NCI-H1436 treated with DMSO at 0.1 percent for 48 hours (cell line): ENCODE measurements at regions not wholly inside any gene's neighbourhood (a gene's known extent, or its start where the extent isn't known, plus 50 kb on each side); places are given as distances from the start of the nearest gene placed in this dataset.
A peak's percentile ranks its signal among the peaks of the same experiment; 100 is the strongest.
"Not testable (repeated sequence)": the region's sequence is repeated elsewhere in the genome, so short reads cannot be mapped to it uniquely, and the experiment has no call there.

Experiments
- DNase-seq: peaks from one replicate; lab custom pipeline; 2025; lab: John Stamatoyannopoulos, UW

GRCh38 chr13:54394908-54395307 is 1366.3 kb downstream of the OLFM4 start:
- no peak for DNase-seq

- no peak for DNase-seq
Observed at GRCh38 chr13:54402495-54402894, 1373.9 kb downstream of the OLFM4 start.

GRCh38 chr13:54415753-54416366 is 1387.2 kb downstream of the OLFM4 start:
- no peak for DNase-seq

GRCh38 chr13:54422946-54423345 is 1394.3 kb downstream of the OLFM4 start:
- not testable (repeated sequence) for DNase-seq

GRCh38 chr13:54424344-54424743 is 1395.7 kb downstream of the OLFM4 start:
- no peak for DNase-seq

GRCh38 chr13:54433493-54434206 is 1405.0 kb downstream of the OLFM4 start:
- peak; percentile 6 for DNase-seq

GRCh38 chr13:54440853-54441400 is 1412.3 kb downstream of the OLFM4 start:
- DNase-seq, result not testable (repeated sequence)

GRCh38 chr13:54445453-54445852 is 1416.8 kb downstream of the OLFM4 start:
- no peak for DNase-seq

- DNase-seq, result no peak
Observed at GRCh38 chr13:54445865-54446264, 1417.3 kb downstream of the OLFM4 start.

GRCh38 chr13:54449922-54450321 is 1421.3 kb downstream of the OLFM4 start:
- DNase-seq, result no peak

GRCh38 chr13:54484166-54484565 is 1455.6 kb downstream of the OLFM4 start:
- DNase-seq, result no peak

- DNase-seq, result no peak
Observed at GRCh38 chr13:54486421-54487166, 1458.0 kb downstream of the OLFM4 start.

- no peak for DNase-seq
Observed at GRCh38 chr13:54489359-54489758, 1460.7 kb downstream of the OLFM4 start.

GRCh38 chr13:54492995-54493394 is 1464.4 kb downstream of the OLFM4 start:
- DNase-seq, result no peak

GRCh38 chr13:54511366-54511765 is 1482.8 kb downstream of the OLFM4 start:
- no peak for DNase-seq

- DNase-seq, result no peak
Observed at GRCh38 chr13:54513254-54513653, 1484.6 kb downstream of the OLFM4 start.

- no peak for DNase-seq
Observed at GRCh38 chr13:54536112-54536511, 1507.5 kb downstream of the OLFM4 start.

- no peak for DNase-seq
Observed at GRCh38 chr13:54563286-54563685, 1534.7 kb downstream of the OLFM4 start.

- not testable (repeated sequence) for DNase-seq
Observed at GRCh38 chr13:54572037-54572436, 1543.4 kb downstream of the OLFM4 start.

- no peak for DNase-seq
Observed at GRCh38 chr13:54573186-54573585, 1544.6 kb downstream of the OLFM4 start.

- DNase-seq, result no peak
Observed at GRCh38 chr13:54574791-54575190, 1546.2 kb downstream of the OLFM4 start.

GRCh38 chr13:54591540-54591939 is 1562.9 kb downstream of the OLFM4 start:
- DNase-seq, result no peak

GRCh38 chr13:54592201-54592600 is 1563.6 kb downstream of the OLFM4 start:
- no peak for DNase-seq
